ACHN (cell line): ENCODE measurements at regions not wholly inside any gene's neighbourhood (a gene's known extent, or its start where the extent isn't known, plus 50 kb on each side); places are given as distances from the start of the nearest gene placed in this dataset.

Experiments
- DNase-seq: peaks from one replicate; pipeline ENCODE4 v3.0.0-alpha.2; 2015
- in situ Hi-C: cut with HindIII; loops from 2 replicates; pipeline ENCODE4 v1.10.0; 2017; ENCODE audit warnings: low sequenced_read_pairs, low pct_ligation_motif_present, low pct_unique_long_range_greater_than_20kb

DNA sequence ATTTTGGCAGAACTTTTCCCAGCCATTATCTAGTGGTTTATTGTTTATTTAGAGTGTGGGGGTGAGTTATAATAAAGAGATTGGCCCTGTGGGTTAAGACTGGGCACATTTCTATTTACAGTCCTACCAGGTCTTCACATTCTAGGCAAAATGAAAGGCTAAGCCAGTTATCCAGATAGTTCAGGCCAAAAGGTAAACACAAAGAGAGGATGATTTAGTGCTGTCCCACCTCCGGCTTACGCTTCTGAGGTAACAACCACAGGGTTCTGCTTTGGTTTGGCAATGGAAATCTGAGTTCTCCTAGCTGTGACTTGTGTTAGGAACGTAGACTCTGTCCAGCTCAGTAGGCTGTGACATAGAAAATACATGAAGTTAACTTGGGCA, 50.3 kb upstream of the PTPRK start:
- DNase-seq = no peak
- in situ Hi-C loops = no loop called here

DNA sequence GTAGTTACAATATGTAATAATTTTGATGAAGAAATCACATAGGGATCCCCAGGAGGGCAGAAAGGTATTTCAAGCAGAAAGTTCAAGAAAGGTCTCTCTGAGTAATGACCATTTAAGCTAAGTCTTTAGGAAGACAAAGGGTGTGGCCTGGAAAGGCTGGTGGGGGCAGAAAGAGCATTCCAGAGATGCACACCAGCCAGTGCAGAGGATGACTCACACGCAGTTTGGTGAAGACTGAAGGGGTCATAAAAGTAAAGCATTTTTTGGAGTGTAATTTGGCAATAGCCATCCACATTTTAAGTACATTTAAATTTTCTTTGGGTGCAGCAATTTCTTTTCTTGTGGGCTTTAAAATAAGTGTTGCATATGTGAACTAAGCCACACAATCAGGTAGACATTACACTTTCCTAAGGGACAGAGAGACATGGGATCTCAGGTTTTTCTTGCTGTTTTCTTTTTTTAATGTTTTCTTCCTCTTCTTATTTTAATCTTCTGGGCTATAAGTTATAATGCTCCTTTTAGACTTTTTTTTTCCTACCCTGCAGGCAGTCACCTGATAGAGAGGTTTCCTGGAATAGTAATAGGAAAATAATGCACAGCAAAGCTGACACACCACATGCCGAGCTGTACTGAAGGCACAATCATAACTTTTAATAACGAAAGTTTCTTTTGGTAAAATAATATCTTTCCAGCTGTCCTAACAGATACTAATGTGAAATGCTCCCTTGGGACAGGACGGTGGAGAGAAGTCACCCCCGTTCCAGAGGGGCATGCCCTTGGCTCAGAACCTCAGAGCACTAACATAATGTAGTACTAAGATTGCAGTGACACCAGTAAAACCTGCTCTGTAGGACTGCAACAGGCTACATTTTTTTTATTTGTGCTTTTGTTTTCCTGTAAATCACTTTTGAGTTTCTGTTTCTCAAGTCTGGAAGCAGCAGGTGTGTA, 49.6 kb upstream of the PTPRK start:
- in situ Hi-C loops = no loop called here
- peak; percentile 76 for DNase-seq
